C4-2B (cell line): ENCODE measurements at regions not wholly inside any gene's neighbourhood (a gene's known extent, or its start where the extent isn't known, plus 50 kb on each side); places are given as distances from the start of the nearest gene placed in this dataset.

Experiments used
- H3K27ac ChIP-seq: fragments of 450-650 bp; 2 replicates; pipeline ENCODE4 v1.5.1; 2017
- ZFX ChIP-seq: fragments of 450-650 bp; IDR thresholded peaks from 2 replicates; pipeline ENCODE4 v1.6.1; 2017
- TF ChIP-seq, protein P1 (sequence below): fragments of 450-650 bp; conservative IDR thresholded peaks from 2 replicates; pipeline ENCODE4 v1.5.1; 2017; ENCODE audit warnings: mild to moderate bottlenecking

- TF ChIP-seq ZFX: no peak
- TF ChIP-seq, protein P1, sequence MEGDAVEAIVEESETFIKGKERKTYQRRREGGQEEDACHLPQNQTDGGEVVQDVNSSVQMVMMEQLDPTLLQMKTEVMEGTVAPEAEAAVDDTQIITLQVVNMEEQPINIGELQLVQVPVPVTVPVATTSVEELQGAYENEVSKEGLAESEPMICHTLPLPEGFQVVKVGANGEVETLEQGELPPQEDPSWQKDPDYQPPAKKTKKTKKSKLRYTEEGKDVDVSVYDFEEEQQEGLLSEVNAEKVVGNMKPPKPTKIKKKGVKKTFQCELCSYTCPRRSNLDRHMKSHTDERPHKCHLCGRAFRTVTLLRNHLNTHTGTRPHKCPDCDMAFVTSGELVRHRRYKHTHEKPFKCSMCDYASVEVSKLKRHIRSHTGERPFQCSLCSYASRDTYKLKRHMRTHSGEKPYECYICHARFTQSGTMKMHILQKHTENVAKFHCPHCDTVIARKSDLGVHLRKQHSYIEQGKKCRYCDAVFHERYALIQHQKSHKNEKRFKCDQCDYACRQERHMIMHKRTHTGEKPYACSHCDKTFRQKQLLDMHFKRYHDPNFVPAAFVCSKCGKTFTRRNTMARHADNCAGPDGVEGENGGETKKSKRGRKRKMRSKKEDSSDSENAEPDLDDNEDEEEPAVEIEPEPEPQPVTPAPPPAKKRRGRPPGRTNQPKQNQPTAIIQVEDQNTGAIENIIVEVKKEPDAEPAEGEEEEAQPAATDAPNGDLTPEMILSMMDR: no peak
- H3K27ac ChIP-seq: no peak overlapping the region
Measured at GRCh38 chr9:121597698-121598166, 53.7 kb upstream of the DAB2IP start.

GRCh38 chr9:121598167-121598964, 53.1 kb upstream of the DAB2IP start:
- H3K27ac ChIP-seq: no peak overlapping the region
- TF ChIP-seq, protein P1: no peak
- TF ChIP-seq ZFX: no peak

DNA sequence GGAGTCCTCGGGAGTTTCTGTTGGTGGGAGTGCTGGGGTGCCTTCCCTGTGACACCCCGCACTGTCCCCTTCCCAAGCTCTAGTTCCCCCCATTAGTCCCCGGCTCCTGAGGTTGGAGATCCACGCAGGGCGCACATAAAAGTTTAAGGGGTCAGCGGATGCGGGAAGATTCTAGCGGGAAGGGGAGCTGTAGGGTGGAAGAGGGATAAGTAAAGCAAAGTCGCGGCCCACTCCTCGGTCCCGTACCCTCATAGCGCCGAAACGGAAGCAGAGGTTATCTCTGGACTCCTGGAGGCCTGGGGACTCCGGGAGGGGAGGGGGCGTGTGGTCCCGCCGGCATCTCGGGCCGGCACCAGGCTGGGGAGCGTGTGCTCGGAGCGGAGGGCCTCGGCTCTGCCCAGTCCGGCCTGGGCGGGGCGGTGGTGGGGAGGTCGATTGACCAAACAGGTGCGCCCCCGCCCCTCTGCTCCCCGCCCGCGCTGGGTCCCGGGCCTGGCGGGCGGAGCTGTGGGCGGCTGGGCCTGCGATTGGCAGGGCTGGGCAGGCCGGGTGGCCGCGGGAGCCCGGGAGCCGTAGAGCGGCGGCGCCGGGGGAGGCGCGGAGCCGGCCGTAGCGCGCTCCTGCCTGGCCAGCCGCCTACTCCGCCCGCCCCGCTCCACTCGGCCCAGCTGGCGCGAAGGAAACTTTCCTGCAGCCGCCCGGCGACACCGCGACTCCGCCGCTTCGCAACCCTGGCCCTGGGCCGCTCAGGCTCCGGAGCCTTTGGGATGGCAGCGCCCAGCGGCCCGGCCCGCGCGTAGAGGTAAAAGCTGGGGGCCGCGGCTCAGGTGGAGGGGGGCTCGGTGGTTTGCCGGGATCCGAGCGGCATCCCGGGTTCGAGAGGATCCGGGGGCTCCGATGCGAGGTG, 52.2 kb upstream of the DAB2IP start:
- H3K27ac ChIP-seq: peak overlapping the region; percentile 43
- peak; percentile 59; the same call in 1 of the 2 replicates for TF ChIP-seq ZFX
- TF ChIP-seq, protein P1: no peak

GRCh38 chr9:121599872-121600585, 51.4 kb upstream of the DAB2IP start:
- H3K27ac ChIP-seq: peak overlapping the region; percentile 43
- TF ChIP-seq, protein P1: no peak
- no peak for TF ChIP-seq ZFX

- no peak overlapping the region for H3K27ac ChIP-seq
- TF ChIP-seq, protein P1: no peak
- TF ChIP-seq ZFX: no peak
Measured at GRCh38 chr9:121601194-121601593, 50.2 kb upstream of the DAB2IP start.
